Lung (tissue), 11 donors: ENCODE measurements at regions not wholly inside any gene's neighbourhood (a gene's known extent, or its start where the extent isn't known, plus 50 kb on each side); places are given as distances from the start of the nearest gene placed in this dataset.

Source experiments
- ATAC-seq: fragments of 200-7000 bp; cut with Tn5 transposase; one replicate; pipeline ENCODE4 v1.9.1; 2020; ENCODE audit warnings: moderate number of reproducible peaks; ENCODE audit not compliant: insufficient read depth, low FRiP score
- DNase-seq, 3 donors: peaks; one replicate each; pipeline ENCODE4 v3.0.0-alpha.2; 2013 to 2017
- H3K27ac ChIP-seq, 2 donors: one replicate each; pipeline ENCODE4 v1.5.1; 2013; ENCODE audit warnings: mild to moderate bottlenecking in 2 of 2, moderate library complexity in 2 of 2, control low read depth in 1 of 2, inconsistent platforms in 1 of 2, low read depth in 1 of 2, low read length in 1 of 2
- H3K27me3 ChIP-seq, 3 donors: one replicate each; pipeline ENCODE4 v1.5.1; 2013; ENCODE audit warnings: low read length in 2 of 3; ENCODE audit not compliant: control insufficient read depth in 3 of 3, insufficient read depth in 3 of 3
- H3K36me3 ChIP-seq, 4 donors: one replicate each; pipeline ENCODE4 v1.5.1; 2013; ENCODE audit warnings: low read length in 4 of 4, mild to moderate bottlenecking in 1 of 4, moderate library complexity in 1 of 4; ENCODE audit not compliant: control insufficient read depth in 4 of 4, insufficient read depth in 4 of 4
- H3K4me1 ChIP-seq, 5 donors: one replicate each; pipeline ENCODE4 v1.5.1; 2013; ENCODE audit warnings: low read length in 5 of 5, mild to moderate bottlenecking in 2 of 5, moderate library complexity in 1 of 5; ENCODE audit not compliant: control insufficient read depth in 5 of 5, insufficient read depth in 5 of 5
- H3K4me3 ChIP-seq: one replicate; pipeline ENCODE4 v1.5.1; 2013; ENCODE audit warnings: mild to moderate bottlenecking, control low read depth, moderate library complexity
- H3K9ac ChIP-seq, 2 donors: one replicate each; pipeline ENCODE4 v1.5.1; 2013; ENCODE audit warnings: low read length in 2 of 2, control low read depth in 1 of 2; ENCODE audit not compliant: insufficient read depth in 1 of 2
- H3K9me3 ChIP-seq, 4 donors: one replicate each; pipeline ENCODE4 v1.5.1; 2013; ENCODE audit warnings: low read length in 3 of 4, mild to moderate bottlenecking in 1 of 4, moderate library complexity in 1 of 4; ENCODE audit not compliant: control insufficient read depth in 4 of 4, insufficient read depth in 3 of 4
- WGBS, 2 donors: extraction: QIAGEN DNeasy Blood & Tissue Kit; methylation state at CpG; one replicate each; pipeline ENCODE4 v1.1.7; 2013; 5-methylcytosine and 5-hydroxymethylcytosine counted together
- TF ChIP-seq, protein P1 (sequence below): IDR thresholded peaks from 2 replicates; pipeline ENCODE4 v1.5.1; 2012; ENCODE audit warnings: mild to moderate bottlenecking; ENCODE audit errors: control extremely low read depth, extremely low read depth
- donor health status: control.
- donor health status: control.
- donor health status: Bipolar disorder and iron deficiency.
- donor health status: healthy.
- donor health status: DM: yes; HTN: yes; CAD: no.

DNA sequence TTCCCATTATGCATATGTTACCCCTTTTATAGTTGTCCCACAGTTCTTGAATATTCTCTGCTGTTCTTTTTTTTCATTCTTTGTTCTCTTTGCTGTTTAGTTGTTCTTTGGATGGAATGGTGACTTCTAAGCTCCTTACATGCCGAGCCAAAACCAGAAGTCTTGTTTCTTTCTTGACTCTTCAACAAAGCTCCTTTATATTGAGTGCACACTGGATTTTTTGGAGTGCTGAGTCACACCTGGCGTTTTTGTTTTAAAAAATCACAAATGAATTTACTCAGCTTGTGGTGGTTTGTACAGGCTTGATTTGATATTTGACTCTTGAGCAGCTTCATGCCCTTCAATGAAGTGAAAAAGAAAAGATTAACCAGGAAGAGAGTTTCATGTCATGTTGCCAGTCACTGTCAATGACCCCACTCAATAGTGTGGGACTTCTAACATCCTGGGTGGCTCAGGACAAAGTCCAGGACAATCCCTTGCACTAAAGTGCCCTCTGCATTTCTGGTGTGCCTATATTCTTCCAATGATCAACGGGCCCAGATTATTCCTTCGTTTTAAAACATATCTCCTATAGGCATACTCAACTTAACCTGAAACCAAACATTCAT, 112.4 kb upstream of the SLC38A4 start:
- Histone ChIP-seq H3K9ac (no peak overlapping the region), H3K4me3 (no peak overlapping the region), H3K4me1 (peaks cover 0 to 3% (median 0%) of the 10 kb centered on the region in 5 donors), H3K27ac (no peak overlapping the region), H3K27me3 (no peaks in the 10 kb centered on the region), H3K9me3 (no peaks in the 10 kb centered on the region), H3K36me3 (no peaks in the 10 kb centered on the region)
- TF ChIP-seq, protein P1, sequence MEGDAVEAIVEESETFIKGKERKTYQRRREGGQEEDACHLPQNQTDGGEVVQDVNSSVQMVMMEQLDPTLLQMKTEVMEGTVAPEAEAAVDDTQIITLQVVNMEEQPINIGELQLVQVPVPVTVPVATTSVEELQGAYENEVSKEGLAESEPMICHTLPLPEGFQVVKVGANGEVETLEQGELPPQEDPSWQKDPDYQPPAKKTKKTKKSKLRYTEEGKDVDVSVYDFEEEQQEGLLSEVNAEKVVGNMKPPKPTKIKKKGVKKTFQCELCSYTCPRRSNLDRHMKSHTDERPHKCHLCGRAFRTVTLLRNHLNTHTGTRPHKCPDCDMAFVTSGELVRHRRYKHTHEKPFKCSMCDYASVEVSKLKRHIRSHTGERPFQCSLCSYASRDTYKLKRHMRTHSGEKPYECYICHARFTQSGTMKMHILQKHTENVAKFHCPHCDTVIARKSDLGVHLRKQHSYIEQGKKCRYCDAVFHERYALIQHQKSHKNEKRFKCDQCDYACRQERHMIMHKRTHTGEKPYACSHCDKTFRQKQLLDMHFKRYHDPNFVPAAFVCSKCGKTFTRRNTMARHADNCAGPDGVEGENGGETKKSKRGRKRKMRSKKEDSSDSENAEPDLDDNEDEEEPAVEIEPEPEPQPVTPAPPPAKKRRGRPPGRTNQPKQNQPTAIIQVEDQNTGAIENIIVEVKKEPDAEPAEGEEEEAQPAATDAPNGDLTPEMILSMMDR = no peak
- whole genome bisulfite sequencing, 2 donors = 76 to 89% methylated on average over 4 of the region's 4 CpGs
- DNase-seq (no peak), ATAC-seq (no peak)

DNA sequence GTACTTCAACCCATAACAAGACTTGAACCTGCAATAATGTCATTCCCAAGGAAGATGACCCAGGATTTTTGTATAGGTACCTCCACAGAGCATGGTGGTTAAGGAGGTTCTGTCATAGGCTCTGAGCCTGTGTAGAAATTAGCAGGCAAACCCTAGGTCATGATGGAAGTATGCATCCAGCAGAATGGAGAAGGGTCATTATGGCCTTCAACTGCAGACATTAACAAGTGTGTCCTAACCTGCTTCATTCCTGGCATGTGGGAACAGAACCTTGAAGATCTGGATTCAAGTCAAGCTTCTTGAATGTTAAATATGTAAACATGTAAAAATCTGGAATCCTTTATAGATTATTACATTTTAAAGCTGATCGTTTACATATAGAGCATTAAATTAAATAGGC, 116.2 kb upstream of the SLC38A4 start:
- WGBS, 2 donors = 88 to 100% methylated on average over 1 of the region's 1 CpG
- no peaks in the 10 kb centered on the region for H3K27me3 ChIP-seq
- ATAC-seq = no peak

DNA sequence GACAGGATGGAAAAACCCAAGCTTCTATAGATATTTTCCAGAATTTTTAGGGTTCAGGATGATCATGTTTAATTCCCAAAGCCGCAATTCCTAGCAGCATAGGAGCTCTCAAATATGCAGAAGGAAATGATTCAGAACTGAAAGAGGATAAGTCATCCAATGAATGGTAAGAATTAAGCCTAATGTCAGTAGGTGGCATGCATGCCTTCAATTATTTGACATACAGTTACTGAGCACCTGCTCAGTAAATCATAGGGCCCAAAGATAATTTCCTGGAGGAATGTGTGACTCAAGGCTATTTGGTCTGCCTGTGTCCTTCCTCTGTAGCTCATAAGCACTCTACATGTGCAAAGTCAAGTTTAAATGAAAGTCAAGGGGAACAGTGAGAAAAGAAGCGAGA, 116.8 kb upstream of the SLC38A4 start:
- WGBS, 2 donors = 91 to 97% methylated on average over 2 of the region's 2 CpGs
- H3K27ac ChIP-seq = peak overlapping the region in 1 of 2 donors; percentile 40
- no peak for DNase-seq
- TF ChIP-seq, protein P1 = no peak
- no peak overlapping the region for H3K9ac ChIP-seq
- H3K4me3 ChIP-seq = no peak overlapping the region
- H3K9me3 ChIP-seq = no peaks in the 10 kb centered on the region
- no peak for ATAC-seq
- H3K4me1 ChIP-seq = peaks cover 0 to 4% (median 0%) of the 10 kb centered on the region in 5 donors
- H3K36me3 ChIP-seq = no peaks in the 10 kb centered on the region
- no peaks in the 10 kb centered on the region for H3K27me3 ChIP-seq

More for the DNA sequence above, 116.2 kb upstream of the SLC38A4 start:
- H3K9me3 ChIP-seq = no peaks in the 10 kb centered on the region
- no peaks in the 10 kb centered on the region for H3K36me3 ChIP-seq
- no peak overlapping the region for H3K4me3 ChIP-seq
- TF ChIP-seq, protein P1 = no peak
- H3K4me1 ChIP-seq = peaks cover 0 to 4% (median 0%) of the 10 kb centered on the region in 5 donors
- DNase-seq = no peak
- H3K9ac ChIP-seq = no peak overlapping the region
- no peak overlapping the region for H3K27ac ChIP-seq

DNA sequence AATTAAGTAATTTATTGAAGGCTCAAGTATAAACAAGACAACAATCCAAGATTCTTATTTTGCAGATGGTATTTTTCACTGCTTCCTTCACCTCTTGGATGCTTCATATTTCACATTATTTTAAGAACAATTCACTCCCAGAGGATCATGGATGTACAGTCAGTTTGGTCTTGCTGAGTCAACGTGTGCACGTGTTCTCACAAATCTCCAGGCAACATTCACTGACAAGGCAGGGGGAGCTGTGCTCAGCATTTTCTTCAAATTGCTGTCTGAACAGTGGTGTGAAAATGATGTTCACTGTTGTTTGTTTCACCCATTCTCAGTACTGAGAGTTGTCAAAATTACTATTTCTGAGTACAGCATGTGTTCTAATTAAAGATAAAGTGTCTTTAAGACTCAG, 118.3 kb upstream of the SLC38A4 start:
- Histone ChIP-seq H3K27me3 (no peaks in the 10 kb centered on the region), H3K9ac (no peak overlapping the region), H3K36me3 (no peaks in the 10 kb centered on the region), H3K9me3 (no peaks in the 10 kb centered on the region), H3K4me3 (no peak overlapping the region), H3K4me1 (peaks cover 0 to 4% (median 0%) of the 10 kb centered on the region in 5 donors), H3K27ac (no peak overlapping the region)
- 19 to 40% methylated on average over 2 of the region's 2 CpGs for WGBS, 2 donors
- ATAC-seq = no peak
- peak in 1 of 3 donors; percentile 29 for DNase-seq
- TF ChIP-seq, protein P1 = no peak
